ENCODE measurements at regions not wholly inside any gene's neighbourhood (a gene's known extent, or its start where the extent isn't known, plus 50 kb on each side); places are given as distances from the start of the nearest gene placed in this dataset.

DNA sequence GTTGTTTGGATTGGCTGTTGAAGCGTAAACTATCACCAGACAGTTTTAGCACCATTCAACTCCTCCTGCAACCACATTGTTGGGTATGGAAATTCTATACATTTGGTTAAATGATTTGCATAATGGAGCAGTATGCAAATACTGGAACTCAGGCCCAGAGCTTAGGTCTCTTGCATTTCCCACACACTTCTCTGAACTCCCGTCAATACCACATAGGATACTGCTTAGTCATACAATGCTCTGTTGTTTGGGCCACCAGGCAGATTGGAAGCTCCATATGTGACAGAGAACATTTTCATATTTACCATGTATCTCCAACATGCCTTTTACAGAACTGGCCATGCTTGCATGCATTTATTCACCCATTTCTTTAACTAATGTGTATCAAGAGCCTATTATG is 78.0 kb downstream of the IFNG start:
- TF ChIP-seq, protein P1, sequence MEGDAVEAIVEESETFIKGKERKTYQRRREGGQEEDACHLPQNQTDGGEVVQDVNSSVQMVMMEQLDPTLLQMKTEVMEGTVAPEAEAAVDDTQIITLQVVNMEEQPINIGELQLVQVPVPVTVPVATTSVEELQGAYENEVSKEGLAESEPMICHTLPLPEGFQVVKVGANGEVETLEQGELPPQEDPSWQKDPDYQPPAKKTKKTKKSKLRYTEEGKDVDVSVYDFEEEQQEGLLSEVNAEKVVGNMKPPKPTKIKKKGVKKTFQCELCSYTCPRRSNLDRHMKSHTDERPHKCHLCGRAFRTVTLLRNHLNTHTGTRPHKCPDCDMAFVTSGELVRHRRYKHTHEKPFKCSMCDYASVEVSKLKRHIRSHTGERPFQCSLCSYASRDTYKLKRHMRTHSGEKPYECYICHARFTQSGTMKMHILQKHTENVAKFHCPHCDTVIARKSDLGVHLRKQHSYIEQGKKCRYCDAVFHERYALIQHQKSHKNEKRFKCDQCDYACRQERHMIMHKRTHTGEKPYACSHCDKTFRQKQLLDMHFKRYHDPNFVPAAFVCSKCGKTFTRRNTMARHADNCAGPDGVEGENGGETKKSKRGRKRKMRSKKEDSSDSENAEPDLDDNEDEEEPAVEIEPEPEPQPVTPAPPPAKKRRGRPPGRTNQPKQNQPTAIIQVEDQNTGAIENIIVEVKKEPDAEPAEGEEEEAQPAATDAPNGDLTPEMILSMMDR (conservative IDR thresholded peaks at IDR 0.05; ENCODE audit: low read length): no peak
- TF ChIP-seq EZH2phosphoT487 (IDR thresholded peaks at IDR 0.05; ENCODE audit: borderline replicate concordance): no peak
